Uterus (tissue), 2 donors: ENCODE measurements at regions not wholly inside any gene's neighbourhood (a gene's known extent, or its start where the extent isn't known, plus 50 kb on each side); places are given as distances from the start of the nearest gene placed in this dataset.

Source experiments
- CTCF ChIP-seq, 4 experiments: fragments of 200-600 bp in 2 of 4; fragments of 450-650 bp in 2 of 4; sonication (generic) in 2 of 4; IDR thresholded peaks; one replicate each; pipeline ENCODE4 v1.5.1; 2016 to 2019; ENCODE audit warnings: antibody characterized with exemption in 4 of 4, mild to moderate bottlenecking in 2 of 4, moderate library complexity in 1 of 4
- POLR2A ChIP-seq, 2 donors: fragments of 450-650 bp; IDR thresholded peaks; one replicate each; pipeline ENCODE4 v1.6.1; 2016; ENCODE audit warnings: antibody characterized with exemption in 2 of 2, mild to moderate bottlenecking in 1 of 2, moderate library complexity in 1 of 2

GRCh38 chr22:47552024-47552423 lies 789.6 kb downstream of the TBC1D22A start:
- TF ChIP-seq CTCF (IDR thresholded peaks at IDR 0.05) (no peak), POLR2A (IDR thresholded peaks at IDR 0.05) (no peak)
